HCT116 (cell line): ENCODE measurements at regions not wholly inside any gene's neighbourhood (a gene's known extent, or its start where the extent isn't known, plus 50 kb on each side); places are given as distances from the start of the nearest gene placed in this dataset.

Source experiments
- ATAC-seq: fragments of 200-7000 bp; cut with Tn5 transposase; 2 replicates; pipeline ENCODE4 v1.9.1; 2020; ENCODE audit warnings: mild to moderate bottlenecking, moderate library complexity
- BruUV-seq: library from RNA; stranded (reverse); fragments of 400-500 nt; replicated peaks from 2 replicates; lab custom pipeline; 2021; lab: Mats Ljungman, UMichigan
- CTCF ChIA-PET: fragments of 300-600 bp; sonication (Branson Sonifier 250); formaldehyde crosslinking; loops from one replicate; lab custom pipeline; 2021; ENCODE audit warnings: antibody characterized with exemption; lab: Charles Lee
- POLR2A ChIA-PET: fragments of 300-600, 350-600 bp; sonication (Branson Sonifier 250); formaldehyde crosslinking; loops from one replicate; lab custom pipeline; 2021; ENCODE audit warnings: antibody characterized with exemption; lab: Charles Lee
- RAD21 ChIA-PET, 2 experiments: fragments of 300-600 bp; sonication (Branson Sonifier 250); formaldehyde crosslinking; loops; one replicate each; lab custom pipeline; 2023; ENCODE audit warnings: low total read pairs in 2 of 2; ENCODE audit not compliant: uncharacterized antibody in 2 of 2, unreplicated experiment in 2 of 2, low non-redundant PET in 1 of 2; lab: Charles Lee
- DNase-seq: peaks from one replicate; pipeline ENCODE4 v3.0.0-alpha.2; 2010; ENCODE audit warnings: low read depth, low spot score
- H2AFZ ChIP-seq: fragments of 200-600 bp; shearing (Covaris generic), sonication (generic); 2 replicates; pipeline ENCODE4 v1.6.1; 2017; ENCODE audit warnings: low read depth, mixed run types, mixed read lengths, antibody characterized with exemption, low read length; ENCODE audit not compliant: poor library complexity, severe bottlenecking
- H3K27ac ChIP-seq: 2 replicates; pipeline ENCODE4 v1.5.1; 2012; ENCODE audit warnings: low read depth, low read length
- H3K27me3 ChIP-seq: fragments of 200-600 bp; sonication (generic); 2 replicates; pipeline ENCODE4 v1.6.1; 2016; ENCODE audit warnings: mixed run types, low read length, mixed read lengths; ENCODE audit not compliant: insufficient read depth
- H3K36me3 ChIP-seq, 2 experiments: fragments of 200-500 bp in 1 of 2; fragments of 200-600 bp in 1 of 2; sonication (Bioruptor generic) in 1 of 2; sonication (generic) in 1 of 2; 2 replicates each; pipeline versions ENCODE4 v1.5.1 to v1.6.1; 2014 to 2016; ENCODE audit warnings: low read length in 2 of 2, inconsistent platforms in 1 of 2, mixed read lengths in 1 of 2, mixed run types in 1 of 2; ENCODE audit not compliant: insufficient read depth in 2 of 2, control insufficient read depth in 1 of 2
- H3K4me1 ChIP-seq, 2 experiments: fragments of 200-600 bp in 1 of 2; sonication (generic) in 1 of 2; 2 replicates each; pipeline versions ENCODE4 v1.5.1 to v1.6.1; 2012 to 2017; ENCODE audit warnings: low read length in 2 of 2, inconsistent platforms in 1 of 2, mild to moderate bottlenecking in 1 of 2, mixed read lengths in 1 of 2, mixed run types in 1 of 2, moderate library complexity in 1 of 2; ENCODE audit not compliant: insufficient read depth in 2 of 2, control insufficient read depth in 1 of 2
- H3K4me2 ChIP-seq: fragments of 200-600 bp; sonication (generic); 2 replicates; pipeline ENCODE4 v1.6.1; 2017; ENCODE audit warnings: mixed run types, low read length, mixed read lengths
- H3K4me3 ChIP-seq, 2 experiments: fragments of 200-600 bp in 1 of 2; sonication (generic) in 1 of 2; replicated peaks in 1 of 2; 2 replicates each; pipeline ENCODE4 v1.5.1; 2011 to 2016; ENCODE audit warnings: low read length in 2 of 2, control low read depth in 1 of 2, low read depth in 1 of 2, mild to moderate bottlenecking in 1 of 2, mixed read lengths in 1 of 2, mixed run types in 1 of 2
- H3K79me2 ChIP-seq: fragments of 200-600 bp; sonication (generic); 2 replicates; pipeline ENCODE4 v1.6.1; 2017; ENCODE audit warnings: mild to moderate bottlenecking, mixed run types, low read length, moderate library complexity, mixed read lengths; ENCODE audit not compliant: insufficient read depth
- H3K9ac ChIP-seq: fragments of 200-600 bp; sonication (generic); 2 replicates; pipeline ENCODE4 v1.6.1; 2016; ENCODE audit warnings: low read length, mixed read lengths
- H3K9me2 ChIP-seq: fragments of 200-600 bp; sonication (generic), shearing (Covaris generic); 2 replicates; pipeline ENCODE4 v1.6.1; 2017; ENCODE audit warnings: mixed run types, mild to moderate bottlenecking, moderate library complexity; ENCODE audit not compliant: insufficient read depth
- H3K9me3 ChIP-seq, 2 experiments: fragments of 200-500 bp in 1 of 2; fragments of 200-600 bp in 1 of 2; sonication (Bioruptor generic) in 1 of 2; sonication (generic) in 1 of 2; 2 replicates each; pipeline ENCODE4 v1.6.1; 2014 to 2017; ENCODE audit warnings: low read length in 2 of 2, mixed read lengths in 2 of 2, inconsistent platforms in 1 of 2, low read depth in 1 of 2, mild to moderate bottlenecking in 1 of 2, mixed run types in 1 of 2, moderate library complexity in 1 of 2; ENCODE audit not compliant: control insufficient read depth in 1 of 2, insufficient read depth in 1 of 2
- H4K20me1 ChIP-seq: fragments of 200-600 bp; sonication (generic), shearing (Covaris generic); 2 replicates; pipeline ENCODE4 v1.6.1; 2017; ENCODE audit warnings: mixed run types, mild to moderate bottlenecking, moderate library complexity; ENCODE audit not compliant: insufficient read depth
- CBX3 ChIP-seq: IDR thresholded peaks from 2 replicates; pipeline ENCODE4 v1.6.1; 2012; ENCODE audit warnings: low read depth
- EGR1 ChIP-seq: IDR thresholded peaks from 2 replicates; pipeline ENCODE4 v1.6.1; 2012; ENCODE audit warnings: low read depth
- EZH2 ChIP-seq: fragments of 200-600 bp; sonication (generic); IDR thresholded peaks from 2 replicates; pipeline ENCODE4 v1.6.1; 2017; ENCODE audit warnings: antibody characterized with exemption, mixed run types
- POLR2A ChIP-seq: IDR thresholded peaks from 2 replicates; pipeline ENCODE4 v1.7.0; 2011; ENCODE audit warnings: borderline replicate concordance; ENCODE audit not compliant: insufficient read depth, insufficient read length; ENCODE audit errors: extremely low read depth
- POLR2AphosphoS5 ChIP-seq: IDR thresholded peaks from 2 replicates; pipeline ENCODE4 v1.6.1; 2011; ENCODE audit warnings: mild to moderate bottlenecking, low read depth, low read length, moderate library complexity
- SP1 ChIP-seq: IDR thresholded peaks from 2 replicates; pipeline ENCODE4 v1.6.1; 2012; ENCODE audit warnings: low read depth
- TCF7L2 ChIP-seq: IDR thresholded peaks from 2 replicates; pipeline ENCODE4 v1.7.0; 2011; ENCODE audit warnings: borderline replicate concordance, inconsistent platforms; ENCODE audit not compliant: insufficient read depth, insufficient read length; ENCODE audit errors: extremely low read depth
- ZFX ChIP-seq: fragments of 450-650 bp; IDR thresholded peaks from 2 replicates; pipeline ENCODE4 v1.6.1; 2017
- intact Hi-C: fragments of 100-400 bp; cut with micrococcal nuclease; formaldehyde crosslinking; loops from 2 replicates; pipeline ENCODE4 v1.10.0; 2022
- TF ChIP-seq, protein P1 (sequence below): IDR thresholded peaks from 2 replicates; pipeline ENCODE4 v1.6.1; 2012; ENCODE audit warnings: low read depth
- TF ChIP-seq, protein P2 (sequence below): IDR thresholded peaks from 2 replicates; pipeline ENCODE4 v1.6.1; 2012
- TF ChIP-seq, protein P3 (sequence below): IDR thresholded peaks from 2 replicates; pipeline ENCODE4 v1.6.1; 2012

DNA sequence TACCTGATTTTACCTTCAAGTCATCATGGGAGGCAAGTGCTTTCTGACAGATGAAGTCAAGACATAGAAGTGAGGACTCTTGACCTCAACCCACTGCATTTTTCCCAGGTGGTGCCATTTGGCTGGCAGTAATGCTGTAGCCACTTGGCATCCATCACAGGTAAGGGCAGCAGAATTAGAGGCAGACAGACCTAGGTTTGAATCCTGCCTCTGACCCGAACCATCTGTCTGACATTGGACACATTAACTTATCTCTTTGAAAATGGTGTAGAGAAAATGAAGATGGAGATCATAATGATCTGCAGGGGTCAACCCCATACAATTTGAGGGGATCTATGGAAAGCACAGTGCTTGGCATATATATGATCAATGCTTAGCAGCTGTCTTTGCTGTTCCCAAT is 505.5 kb downstream of the NPIPA7 start:
- ATAC-seq, result no peak
- no peaks in the 10 kb centered on the region for H3K79me2 ChIP-seq

DNA sequence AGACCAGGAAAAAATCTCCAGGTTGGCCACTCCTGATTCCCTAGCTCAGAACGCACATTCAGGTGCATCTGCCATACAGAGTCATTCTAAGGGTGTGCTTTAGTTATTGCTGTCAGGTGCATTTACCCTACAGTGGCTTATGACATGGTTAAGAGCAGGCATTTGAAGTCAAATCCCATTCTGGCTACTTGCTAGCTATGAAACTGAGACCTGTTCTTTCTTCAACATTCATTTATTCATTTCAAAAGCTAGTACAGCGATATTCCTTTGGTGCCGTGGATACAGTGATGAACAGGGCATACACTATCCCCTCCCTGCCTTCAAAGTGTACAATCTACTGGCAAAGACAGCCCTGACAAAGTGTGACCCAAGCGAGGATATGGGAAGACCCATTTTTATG is 508.3 kb downstream of the NPIPA7 start:
- ChIA-PET RAD21 (no interaction called here), CTCF (no interaction called here), POLR2A (no interaction called here)
- intact Hi-C loops, result no loop called here
- Histone ChIP-seq H2AFZ (no peak overlapping the region), H3K27ac (no peak overlapping the region), H4K20me1 (no peaks in the 10 kb centered on the region), H3K4me2 (no peak overlapping the region), H3K9me3 (no peaks in the 10 kb centered on the region), H3K4me1 (no peaks in the 10 kb centered on the region), H3K36me3 (no peaks in the 10 kb centered on the region), H3K4me3 (no peak overlapping the region), H3K79me2 (no peaks in the 10 kb centered on the region), H3K9me2 (no peaks in the 10 kb centered on the region), H3K9ac (no peak overlapping the region), H3K27me3 (peaks cover 24% of the 10 kb centered on the region)
- BruUV-seq, result no TSS peak
- no peak for DNase-seq
- no peak for ATAC-seq
- TF ChIP-seq SP1 (no peak), CBX3 (no peak), EGR1 (no peak), POLR2A (no peak), EZH2 (no peak), TCF7L2 (no peak), ZFX (no peak), POLR2AphosphoS5 (no peak)
- TF ChIP-seq, protein P1, sequence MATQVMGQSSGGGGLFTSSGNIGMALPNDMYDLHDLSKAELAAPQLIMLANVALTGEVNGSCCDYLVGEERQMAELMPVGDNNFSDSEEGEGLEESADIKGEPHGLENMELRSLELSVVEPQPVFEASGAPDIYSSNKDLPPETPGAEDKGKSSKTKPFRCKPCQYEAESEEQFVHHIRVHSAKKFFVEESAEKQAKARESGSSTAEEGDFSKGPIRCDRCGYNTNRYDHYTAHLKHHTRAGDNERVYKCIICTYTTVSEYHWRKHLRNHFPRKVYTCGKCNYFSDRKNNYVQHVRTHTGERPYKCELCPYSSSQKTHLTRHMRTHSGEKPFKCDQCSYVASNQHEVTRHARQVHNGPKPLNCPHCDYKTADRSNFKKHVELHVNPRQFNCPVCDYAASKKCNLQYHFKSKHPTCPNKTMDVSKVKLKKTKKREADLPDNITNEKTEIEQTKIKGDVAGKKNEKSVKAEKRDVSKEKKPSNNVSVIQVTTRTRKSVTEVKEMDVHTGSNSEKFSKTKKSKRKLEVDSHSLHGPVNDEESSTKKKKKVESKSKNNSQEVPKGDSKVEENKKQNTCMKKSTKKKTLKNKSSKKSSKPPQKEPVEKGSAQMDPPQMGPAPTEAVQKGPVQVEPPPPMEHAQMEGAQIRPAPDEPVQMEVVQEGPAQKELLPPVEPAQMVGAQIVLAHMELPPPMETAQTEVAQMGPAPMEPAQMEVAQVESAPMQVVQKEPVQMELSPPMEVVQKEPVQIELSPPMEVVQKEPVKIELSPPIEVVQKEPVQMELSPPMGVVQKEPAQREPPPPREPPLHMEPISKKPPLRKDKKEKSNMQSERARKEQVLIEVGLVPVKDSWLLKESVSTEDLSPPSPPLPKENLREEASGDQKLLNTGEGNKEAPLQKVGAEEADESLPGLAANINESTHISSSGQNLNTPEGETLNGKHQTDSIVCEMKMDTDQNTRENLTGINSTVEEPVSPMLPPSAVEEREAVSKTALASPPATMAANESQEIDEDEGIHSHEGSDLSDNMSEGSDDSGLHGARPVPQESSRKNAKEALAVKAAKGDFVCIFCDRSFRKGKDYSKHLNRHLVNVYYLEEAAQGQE, result no peak
- TF ChIP-seq, protein P2, sequence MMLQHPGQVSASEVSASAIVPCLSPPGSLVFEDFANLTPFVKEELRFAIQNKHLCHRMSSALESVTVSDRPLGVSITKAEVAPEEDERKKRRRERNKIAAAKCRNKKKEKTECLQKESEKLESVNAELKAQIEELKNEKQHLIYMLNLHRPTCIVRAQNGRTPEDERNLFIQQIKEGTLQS, result no peak
- TF ChIP-seq, protein P3, sequence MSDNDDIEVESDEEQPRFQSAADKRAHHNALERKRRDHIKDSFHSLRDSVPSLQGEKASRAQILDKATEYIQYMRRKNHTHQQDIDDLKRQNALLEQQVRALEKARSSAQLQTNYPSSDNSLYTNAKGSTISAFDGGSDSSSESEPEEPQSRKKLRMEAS, result no peak

More for the DNA sequence above, 505.5 kb downstream of the NPIPA7 start:
- Histone ChIP-seq H4K20me1 (no peaks in the 10 kb centered on the region), H3K27ac (no peak overlapping the region), H3K9ac (no peak overlapping the region), H3K27me3 (peaks cover 35% of the 10 kb centered on the region), H3K4me2 (no peak overlapping the region), H3K4me3 (no peak overlapping the region), H3K36me3 (no peaks in the 10 kb centered on the region), H2AFZ (no peak overlapping the region), H3K9me2 (no peaks in the 10 kb centered on the region), H3K4me1 (no peaks in the 10 kb centered on the region), H3K9me3 (no peaks in the 10 kb centered on the region)
- ChIA-PET RAD21 (no interaction called here), POLR2A (no interaction called here), CTCF (no interaction called here)
- no peak for DNase-seq
- no TSS peak for BruUV-seq
- intact Hi-C loops, result no loop called here
- TF ChIP-seq, protein P1, result no peak
